Upper lobe of right lung (tissue), 1 donor: ENCODE measurements at regions not wholly inside any gene's neighbourhood (a gene's known extent, or its start where the extent isn't known, plus 50 kb on each side); places are given as distances from the start of the nearest gene placed in this dataset.
A peak's percentile ranks its signal among the peaks of the same experiment; 100 is the strongest.

Source experiments
- ATAC-seq: fragments of 200-7000 bp; cut with Tn5 transposase; one replicate; pipeline ENCODE4 v1.9.1; 2020; ENCODE audit warnings: mild to moderate bottlenecking, moderate library complexity
- DNase-seq: peaks from one replicate; pipeline ENCODE4 v3.0.0-alpha.2; 2020
- H3K27ac ChIP-seq: fragments of 200-600 bp; one replicate; pipeline ENCODE4 v1.8.0; 2022
- H3K27me3 ChIP-seq: fragments of 200-600 bp; one replicate; pipeline ENCODE4 v1.8.0; 2022; ENCODE audit warnings: mild to moderate bottlenecking
- H3K36me3 ChIP-seq: fragments of 200-600 bp; one replicate; pipeline ENCODE4 v1.8.0; 2022
- H3K4me1 ChIP-seq: fragments of 200-600 bp; one replicate; pipeline ENCODE4 v1.8.0; 2022
- H3K4me3 ChIP-seq: fragments of 200-600 bp; one replicate; pipeline ENCODE4 v1.8.0; 2022; ENCODE audit warnings: mild to moderate bottlenecking
- H3K9me3 ChIP-seq: fragments of 200-600 bp; one replicate; pipeline ENCODE4 v1.8.0; 2022
- intact Hi-C: fragments of 100-400 bp; cut with DNase I; formaldehyde crosslinking; loops from one replicate; pipeline ENCODE4 v1.11.0; 2022
- TF ChIP-seq, protein P1 (sequence below): fragments of 200-600 bp; IDR thresholded peaks from one replicate; pipeline ENCODE4 v1.8.0; 2022; ENCODE audit warnings: antibody characterized with exemption
- donor health status: DM: no; HTN: yes; CAD: no; lungs with severe emphysema.

- TF ChIP-seq, protein P1, sequence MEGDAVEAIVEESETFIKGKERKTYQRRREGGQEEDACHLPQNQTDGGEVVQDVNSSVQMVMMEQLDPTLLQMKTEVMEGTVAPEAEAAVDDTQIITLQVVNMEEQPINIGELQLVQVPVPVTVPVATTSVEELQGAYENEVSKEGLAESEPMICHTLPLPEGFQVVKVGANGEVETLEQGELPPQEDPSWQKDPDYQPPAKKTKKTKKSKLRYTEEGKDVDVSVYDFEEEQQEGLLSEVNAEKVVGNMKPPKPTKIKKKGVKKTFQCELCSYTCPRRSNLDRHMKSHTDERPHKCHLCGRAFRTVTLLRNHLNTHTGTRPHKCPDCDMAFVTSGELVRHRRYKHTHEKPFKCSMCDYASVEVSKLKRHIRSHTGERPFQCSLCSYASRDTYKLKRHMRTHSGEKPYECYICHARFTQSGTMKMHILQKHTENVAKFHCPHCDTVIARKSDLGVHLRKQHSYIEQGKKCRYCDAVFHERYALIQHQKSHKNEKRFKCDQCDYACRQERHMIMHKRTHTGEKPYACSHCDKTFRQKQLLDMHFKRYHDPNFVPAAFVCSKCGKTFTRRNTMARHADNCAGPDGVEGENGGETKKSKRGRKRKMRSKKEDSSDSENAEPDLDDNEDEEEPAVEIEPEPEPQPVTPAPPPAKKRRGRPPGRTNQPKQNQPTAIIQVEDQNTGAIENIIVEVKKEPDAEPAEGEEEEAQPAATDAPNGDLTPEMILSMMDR = no peak
- no peak overlapping the region for H3K4me3 ChIP-seq
- no peaks in the 10 kb centered on the region for H3K36me3 ChIP-seq
- no peak overlapping the region for H3K27ac ChIP-seq
- no peaks in the 10 kb centered on the region for H3K4me1 ChIP-seq
- ATAC-seq (no peak), DNase-seq (no peak)
- no peaks in the 10 kb centered on the region for H3K9me3 ChIP-seq
- intact Hi-C loops = no loop called here
- peaks cover 12% of the 10 kb centered on the region for H3K27me3 ChIP-seq
Measured at GRCh38 chr15:85879334-85880163, 84.8 kb upstream of the KLHL25 start.

DNA sequence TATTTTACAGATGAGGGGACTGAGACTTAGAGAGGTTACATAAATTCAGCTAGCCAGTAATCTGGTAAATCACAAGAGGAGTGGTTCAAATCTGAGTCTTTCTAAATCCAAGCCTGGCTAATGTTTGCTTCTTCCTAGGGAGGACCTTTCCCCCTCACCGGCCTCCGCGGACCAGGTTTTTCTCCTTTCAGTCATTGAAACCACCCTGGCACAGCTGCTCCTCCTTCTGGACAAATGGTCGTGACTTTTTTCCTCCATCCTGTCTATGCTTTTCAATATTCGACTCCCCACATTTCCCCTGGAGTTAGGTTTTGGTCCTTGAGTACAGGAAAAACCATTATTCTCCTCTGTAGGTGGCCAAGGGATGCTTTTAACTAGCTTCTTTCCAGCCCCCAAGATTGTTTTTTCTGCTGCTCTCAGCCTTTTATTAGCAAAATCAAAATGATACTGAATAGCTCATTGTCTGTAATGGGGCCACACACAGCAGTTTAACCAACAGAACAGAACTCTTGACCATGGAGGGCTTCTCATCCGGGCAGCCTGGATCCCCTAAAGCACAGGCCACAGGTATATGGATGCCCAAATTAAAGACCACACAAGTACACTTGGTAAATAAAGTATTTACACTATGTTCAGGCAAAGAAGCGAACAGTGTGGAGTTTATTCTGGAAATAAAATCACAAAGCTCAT lies 85.9 kb upstream of the KLHL25 start:
- DNase-seq = no peak
- TF ChIP-seq, protein P1 = no peak
- no peak overlapping the region for H3K27ac ChIP-seq
- no peaks in the 10 kb centered on the region for H3K36me3 ChIP-seq
- no peaks in the 10 kb centered on the region for H3K4me1 ChIP-seq
- H3K27me3 ChIP-seq = peaks cover 12% of the 10 kb centered on the region
- intact Hi-C loops = no loop called here
- no peak overlapping the region for H3K4me3 ChIP-seq
- no peak for ATAC-seq
- no peaks in the 10 kb centered on the region for H3K9me3 ChIP-seq

DNA sequence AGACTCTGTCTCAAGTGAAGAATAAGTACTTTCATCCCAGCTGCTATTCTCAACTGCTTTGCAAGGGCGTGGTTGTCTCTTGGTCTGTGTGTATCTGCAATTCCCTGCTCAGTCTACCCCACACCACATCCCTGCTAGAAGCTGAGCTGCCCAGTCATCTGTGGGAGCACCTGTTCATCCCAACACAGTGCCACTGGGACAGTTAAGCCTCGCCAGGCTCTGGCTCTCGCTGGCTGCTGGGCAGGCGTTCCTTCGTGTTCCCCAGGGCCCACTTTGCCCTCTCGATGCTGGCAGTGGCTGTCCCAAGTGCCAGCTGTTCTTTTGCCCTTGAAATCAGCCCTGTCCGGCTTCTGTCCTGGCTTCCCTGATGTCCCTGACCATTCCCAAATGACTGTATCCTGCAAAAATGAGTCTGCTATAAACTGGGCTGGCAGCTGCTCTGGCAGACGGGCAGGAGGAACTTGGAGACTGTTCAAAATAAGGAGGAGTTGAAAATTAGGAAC lies 91.6 kb upstream of the KLHL25 start:
- Histone ChIP-seq H3K27ac (no peak overlapping the region), H3K9me3 (no peaks in the 10 kb centered on the region), H3K36me3 (no peaks in the 10 kb centered on the region), H3K4me3 (no peak overlapping the region), H3K4me1 (no peaks in the 10 kb centered on the region), H3K27me3 (no peaks in the 10 kb centered on the region)
- intact Hi-C loops = no loop called here
- TF ChIP-seq, protein P1 = no peak
- no peak for DNase-seq
- peak; percentile 10 for ATAC-seq

DNA sequence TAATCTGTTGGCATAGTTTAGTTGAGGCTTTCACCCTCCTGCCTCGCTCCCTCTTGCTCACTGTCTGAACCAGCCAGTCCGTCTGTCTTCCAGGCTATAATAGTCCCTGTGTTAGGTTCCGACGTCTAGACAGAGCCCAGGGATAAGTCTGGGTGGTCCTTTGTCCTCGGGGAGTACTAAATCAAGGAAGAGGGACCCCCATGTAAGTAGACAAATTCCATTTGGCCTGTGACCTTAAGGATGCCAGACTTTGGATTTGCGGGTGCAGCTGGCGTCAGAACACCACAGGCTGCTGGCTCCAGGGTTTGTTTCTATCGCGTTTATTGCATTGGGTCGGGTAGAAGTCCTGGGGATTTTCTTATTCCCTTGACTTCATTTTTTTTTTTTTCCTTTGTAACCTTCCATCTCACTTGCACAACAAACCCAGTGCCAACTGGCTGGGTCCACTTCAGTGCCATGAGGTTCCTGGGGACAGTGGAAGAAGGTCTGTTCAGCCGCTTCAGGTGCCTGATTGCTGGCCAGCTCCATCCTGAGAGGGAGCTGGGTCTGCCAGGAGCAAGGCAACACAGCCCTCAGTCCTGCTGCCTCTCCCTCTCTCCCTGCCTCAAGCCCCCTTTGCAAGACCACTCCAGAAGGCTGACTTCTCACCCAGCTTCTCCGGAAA lies 95.4 kb upstream of the KLHL25 start:
- Histone ChIP-seq H3K27me3 (no peaks in the 10 kb centered on the region), H3K27ac (no peak overlapping the region), H3K9me3 (no peaks in the 10 kb centered on the region), H3K4me3 (no peak overlapping the region), H3K36me3 (no peaks in the 10 kb centered on the region), H3K4me1 (no peaks in the 10 kb centered on the region)
- DNase-seq (no peak), ATAC-seq (no peak)
- intact Hi-C loops = no loop called here
- TF ChIP-seq, protein P1 = no peak

DNA sequence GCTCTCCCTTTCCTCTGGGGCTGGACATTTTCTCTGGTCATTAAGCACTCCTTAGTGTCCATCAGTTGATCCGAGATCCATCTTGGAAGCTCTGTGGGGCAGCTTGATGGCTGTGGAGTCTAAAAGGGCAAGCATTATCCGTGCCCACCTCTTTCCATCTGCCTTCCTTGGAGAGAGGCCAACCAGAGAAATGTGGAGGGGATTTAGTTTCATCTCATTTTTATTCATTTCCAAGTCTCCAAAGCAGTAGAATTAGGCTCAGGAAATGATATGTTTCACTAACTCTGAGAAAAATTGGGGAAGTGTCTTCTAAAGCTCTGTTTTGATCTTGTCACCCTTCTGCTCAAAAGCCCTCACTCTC lies 95.9 kb upstream of the KLHL25 start:
- ATAC-seq = no peak
- DNase-seq = no peak
- Histone ChIP-seq H3K27ac (no peak overlapping the region), H3K36me3 (no peaks in the 10 kb centered on the region), H3K9me3 (no peaks in the 10 kb centered on the region), H3K27me3 (no peaks in the 10 kb centered on the region), H3K4me3 (no peak overlapping the region), H3K4me1 (no peaks in the 10 kb centered on the region)
- TF ChIP-seq, protein P1 = no peak
- intact Hi-C loops = no loop called here
